ENCODE measurements at regions not wholly inside any gene's neighbourhood (a gene's known extent, or its start where the extent isn't known, plus 50 kb on each side); places are given as distances from the start of the nearest gene placed in this dataset.

- no peak for TF ChIP-seq ZBTB43 (CRISPR knock-in tag; IDR thresholded peaks at IDR 0.05)
Measured at GRCh38 chr6:80940571-80940970, 811.9 kb downstream of the TENT5A start (continued).

- DNase-seq (ENCODE audit: low spot score) (no peak), ATAC-seq (no peak)
- TF ChIP-seq NR2C2 (CRISPR knock-in tag; IDR thresholded peaks at IDR 0.05) (no peak), ARID4B (CRISPR knock-in tag; IDR thresholded peaks at IDR 0.05; ENCODE audit: borderline replicate concordance) (no peak), HMGA2 (CRISPR knock-in tag; IDR thresholded peaks at IDR 0.05) (no peak), PRRX2 (CRISPR knock-in tag; IDR thresholded peaks at IDR 0.05) (no peak), SOX15 (CRISPR knock-in tag; IDR thresholded peaks at IDR 0.05) (no peak), CREB1 (CRISPR knock-in tag; IDR thresholded peaks at IDR 0.05) (no peak), RELA (CRISPR knock-in tag; IDR thresholded peaks at IDR 0.05; ENCODE audit: borderline replicate concordance) (no peak), IRF2 (CRISPR knock-in tag; IDR thresholded peaks at IDR 0.05; ENCODE audit: borderline replicate concordance, low read depth) (no peak), FOXP4 (CRISPR knock-in tag; IDR thresholded peaks at IDR 0.05) (no peak), MYBL2 (CRISPR knock-in tag; IDR thresholded peaks at IDR 0.05) (no peak)
- no peaks in the 10 kb centered on the region for H3K4me1 Mint-ChIP-seq
- peaks cover 16% of the 10 kb centered on the region for H3K36me3 Mint-ChIP-seq
- H3K27ac Mint-ChIP-seq, result no peak overlapping the region
- CTCF ChIA-PET, result no interaction called here
- POLR2A ChIA-PET, result no interaction called here
- H3K27me3 Mint-ChIP-seq (ENCODE audit: low read depth), result no peaks in the 10 kb centered on the region
- H3K9me3 Mint-ChIP-seq, result peaks cover 28% of the 10 kb centered on the region
- H3K4me3 Mint-ChIP-seq, result no peak overlapping the region
Measured at GRCh38 chr6:80939898-80940297, 812.6 kb downstream of the TENT5A start.

- H3K4me3 Mint-ChIP-seq, result no peak overlapping the region
Measured at GRCh38 chr6:80939480-80939879, 813.0 kb downstream of the TENT5A start.

More at GRCh38 chr6:80939480-80939879, 813.0 kb downstream of the TENT5A start:
- no peak for ATAC-seq
- CTCF ChIA-PET, result no interaction called here
- Mint-ChIP-seq H3K36me3 (peaks cover 19% of the 10 kb centered on the region), H3K27ac (no peak overlapping the region), H3K27me3 (ENCODE audit: low read depth) (no peaks in the 10 kb centered on the region), H3K9me3 (peaks cover 32% of the 10 kb centered on the region), H3K4me1 (no peaks in the 10 kb centered on the region)
- POLR2A ChIA-PET, result no interaction called here
- no peak for TF ChIP-seq TCF7 (CRISPR knock-in tag; IDR thresholded peaks at IDR 0.05; ENCODE audit: low read depth)
- no peak for TF ChIP-seq PREB (CRISPR knock-in tag; IDR thresholded peaks at IDR 0.05; ENCODE audit: borderline replicate concordance)
- TF ChIP-seq AFF4 (CRISPR knock-in tag; IDR thresholded peaks at IDR 0.05; ENCODE audit: borderline replicate concordance), result no peak
- TF ChIP-seq FOXP1 (CRISPR knock-in tag; IDR thresholded peaks at IDR 0.05; ENCODE audit: borderline replicate concordance), result no peak
- TF ChIP-seq USF2 (CRISPR knock-in tag; IDR thresholded peaks at IDR 0.05), result no peak
- TF ChIP-seq TP53 (CRISPR knock-in tag; IDR thresholded peaks at IDR 0.05), result no peak
- no peak for TF ChIP-seq ATF3 (CRISPR knock-in tag; conservative IDR thresholded peaks at IDR 0.05)
- TF ChIP-seq ETV6 (CRISPR knock-in tag; IDR thresholded peaks at IDR 0.05), result no peak
- no peak for TF ChIP-seq NFE2L1 (CRISPR knock-in tag; IDR thresholded peaks at IDR 0.05)
- no peak for TF ChIP-seq IRF2 (CRISPR knock-in tag; IDR thresholded peaks at IDR 0.05; ENCODE audit: borderline replicate concordance, low read depth)
- no peak for DNase-seq (ENCODE audit: low spot score)

Measured in WTC11 (cell line).